ENCODE measurements at regions not wholly inside any gene's neighbourhood (a gene's known extent, or its start where the extent isn't known, plus 50 kb on each side); places are given as distances from the start of the nearest gene placed in this dataset.

DNA sequence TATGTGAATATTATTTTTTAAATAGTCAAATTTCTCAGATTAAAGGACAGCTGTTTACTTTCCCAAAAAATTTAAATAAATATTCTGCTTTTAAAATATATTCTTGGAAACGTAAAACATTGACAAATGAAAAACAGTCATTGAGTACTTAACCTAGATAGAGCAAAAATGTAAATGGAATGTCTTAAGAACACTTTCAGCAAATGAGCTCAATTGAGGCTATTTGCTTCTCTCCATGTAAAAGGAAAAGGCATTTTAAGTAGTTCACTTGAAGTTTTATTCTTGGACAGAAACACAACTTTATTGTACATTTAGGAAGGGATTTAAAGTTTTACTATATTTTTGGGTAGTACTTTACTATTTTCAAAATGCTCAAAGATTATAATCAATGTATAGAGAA is 983.6 kb upstream of the TYRP1 start:
- Histone ChIP-seq H3K36me3 (ENCODE audit: control insufficient read depth, insufficient read depth, low read length) (no peaks in the 10 kb centered on the region), H3K4me3 (ENCODE audit: low read depth, low read length) (no peak overlapping the region), H3K27me3 (ENCODE audit: control insufficient read depth, insufficient read depth, low read length) (no peaks in the 10 kb centered on the region)
- no peak for DNase-seq (ENCODE audit: low read depth)
- TF ChIP-seq CTCF (IDR thresholded peaks at IDR 0.05; ENCODE audit: insufficient read depth, low read length, poor library complexity, severe bottlenecking): no peak

GRCh38 chr9:11713077-11713476 is 980.1 kb upstream of the TYRP1 start:
- H3K36me3 ChIP-seq (ENCODE audit: control insufficient read depth, insufficient read depth, low read length): no peaks in the 10 kb centered on the region
- H3K27me3 ChIP-seq (ENCODE audit: control insufficient read depth, insufficient read depth, low read length): no peaks in the 10 kb centered on the region
- no peak overlapping the region for H3K4me3 ChIP-seq (ENCODE audit: low read depth, low read length)
- TF ChIP-seq CTCF (IDR thresholded peaks at IDR 0.05; ENCODE audit: insufficient read depth, low read length, poor library complexity, severe bottlenecking): no peak
- no peak for DNase-seq (ENCODE audit: low read depth)

GRCh38 chr9:11722957-11723356 is 970.2 kb upstream of the TYRP1 start:
- DNase-seq (ENCODE audit: low read depth): no peak
- no peaks in the 10 kb centered on the region for H3K27me3 ChIP-seq (ENCODE audit: control insufficient read depth, insufficient read depth, low read length)
- TF ChIP-seq CTCF (IDR thresholded peaks at IDR 0.05; ENCODE audit: insufficient read depth, low read length, poor library complexity, severe bottlenecking): no peak
- no peaks in the 10 kb centered on the region for H3K36me3 ChIP-seq (ENCODE audit: control insufficient read depth, insufficient read depth, low read length)
- H3K4me3 ChIP-seq (ENCODE audit: low read depth, low read length): no peak overlapping the region

GRCh38 chr9:11726659-11727058 is 966.5 kb upstream of the TYRP1 start:
- Histone ChIP-seq H3K27me3 (ENCODE audit: control insufficient read depth, insufficient read depth, low read length) (no peaks in the 10 kb centered on the region), H3K36me3 (ENCODE audit: control insufficient read depth, insufficient read depth, low read length) (no peaks in the 10 kb centered on the region), H3K4me3 (ENCODE audit: low read depth, low read length) (no peak overlapping the region)
- DNase-seq (ENCODE audit: low read depth): no peak
- TF ChIP-seq CTCF (IDR thresholded peaks at IDR 0.05; ENCODE audit: insufficient read depth, low read length, poor library complexity, severe bottlenecking): no peak

GRCh38 chr9:11735391-11735790 is 957.8 kb upstream of the TYRP1 start:
- Histone ChIP-seq H3K4me3 (ENCODE audit: low read depth, low read length) (no peak overlapping the region), H3K27me3 (ENCODE audit: control insufficient read depth, insufficient read depth, low read length) (no peaks in the 10 kb centered on the region), H3K36me3 (ENCODE audit: control insufficient read depth, insufficient read depth, low read length) (no peaks in the 10 kb centered on the region)
- DNase-seq (ENCODE audit: low read depth): no peak
- no peak for TF ChIP-seq CTCF (IDR thresholded peaks at IDR 0.05; ENCODE audit: insufficient read depth, low read length, poor library complexity, severe bottlenecking)

- H3K4me3 ChIP-seq (ENCODE audit: low read depth, low read length): no peak overlapping the region
- H3K36me3 ChIP-seq (ENCODE audit: control insufficient read depth, insufficient read depth, low read length): no peaks in the 10 kb centered on the region
- DNase-seq (ENCODE audit: low read depth): no peak
- TF ChIP-seq CTCF (IDR thresholded peaks at IDR 0.05; ENCODE audit: insufficient read depth, low read length, poor library complexity, severe bottlenecking): no peak
- no peaks in the 10 kb centered on the region for H3K27me3 ChIP-seq (ENCODE audit: control insufficient read depth, insufficient read depth, low read length)
These were observed 950.7 kb upstream of the TYRP1 start for GRCh38 chr9:11742471-11742870.
